Kidney (tissue), 13 donors: ENCODE measurements at regions not wholly inside any gene's neighbourhood (a gene's known extent, or its start where the extent isn't known, plus 50 kb on each side); places are given as distances from the start of the nearest gene placed in this dataset.

Experiments
- DNase-seq, 5 donors: peaks; one replicate each; pipeline ENCODE4 v3.0.0-alpha.2; 2013 to 2020
- FAIRE-seq: peaks from 2 replicates; lab custom pipeline; 2012; peaks lifted over from hg19 to GRCh38; lab: Jason Lieb, UNC
- H3K27ac ChIP-seq, 2 donors: one replicate each; pipeline ENCODE4 v1.7.0; 2013; ENCODE audit warnings: low read depth in 2 of 2, low read length in 2 of 2, inconsistent platforms in 1 of 2
- H3K27me3 ChIP-seq: one replicate; pipeline ENCODE4 v1.7.1; 2013; ENCODE audit warnings: low read length, inconsistent platforms; ENCODE audit not compliant: control insufficient read depth, insufficient read depth
- H3K36me3 ChIP-seq, 3 donors: one replicate each; pipeline versions ENCODE4 v1.7.0 to v1.7.1; 2013; ENCODE audit warnings: low read length in 3 of 3, control low read depth in 1 of 3, inconsistent platforms in 1 of 3; ENCODE audit not compliant: insufficient read depth in 3 of 3, control insufficient read depth in 2 of 3
- H3K4me1 ChIP-seq, 3 donors: one replicate each; pipeline versions ENCODE4 v1.7.0 to v1.7.1; 2013; ENCODE audit warnings: low read length in 3 of 3, inconsistent platforms in 1 of 3, low read depth in 1 of 3; ENCODE audit not compliant: control insufficient read depth in 2 of 3, insufficient read depth in 2 of 3
- H3K4me3 ChIP-seq, 3 donors: one replicate each; pipeline versions ENCODE4 v1.7.0 to v1.8.1; 2013; ENCODE audit warnings: low read length in 3 of 3, control low read depth in 1 of 3, inconsistent platforms in 1 of 3
- H3K9ac ChIP-seq, 3 donors: one replicate each; pipeline versions ENCODE4 v1.7.0 to v1.7.1; 2013; ENCODE audit warnings: low read length in 3 of 3, control low read depth in 1 of 3, inconsistent platforms in 1 of 3
- H3K9me3 ChIP-seq, 3 donors: one replicate each; pipeline versions ENCODE4 v1.7.0 to v1.7.1; 2013; ENCODE audit warnings: low read length in 3 of 3, control low read depth in 1 of 3, inconsistent platforms in 1 of 3; ENCODE audit not compliant: control insufficient read depth in 2 of 3, insufficient read depth in 1 of 3
- CTCF ChIP-seq: IDR thresholded peaks from 3 replicates; pipeline ENCODE4 v1.5.1; 2012; ENCODE audit warnings: mild to moderate bottlenecking, moderate library complexity, borderline replicate concordance; ENCODE audit not compliant: insufficient read depth; ENCODE audit errors: extremely low read depth
- intact Hi-C: fragments of 100-400 bp; cut with DNase I; formaldehyde crosslinking; loops from one replicate; pipeline ENCODE4 v1.11.1; 2022
- donor health status: control.
- donor health status: control.
- donor health status: control.
- donor health status: control.
- donor health status: control.
- donor health status: DM: yes; HTN: yes; CAD: no.
- donor health status: Normal renal cell carcinoma (clear cell type).

- Histone ChIP-seq H3K27ac (no peak overlapping the region), H3K9ac (no peak overlapping the region), H3K4me1 (no peaks in the 10 kb centered on the region), H3K9me3 (no peaks in the 10 kb centered on the region), H3K4me3 (no peak overlapping the region), H3K27me3 (no peaks in the 10 kb centered on the region), H3K36me3 (no peaks in the 10 kb centered on the region)
- DNase-seq = no peak
- no peak for FAIRE-seq
- no peak for TF ChIP-seq CTCF
- intact Hi-C loops = no loop called here
Observed at GRCh38 chr10:129380279-129380678, 86.8 kb upstream of the MGMT start.

GRCh38 chr10:129381741-129382140, 85.3 kb upstream of the MGMT start:
- DNase-seq (no peak), FAIRE-seq (no peak)

GRCh38 chr10:129382401-129382800, 84.6 kb upstream of the MGMT start:
- no peak overlapping the region for H3K9ac ChIP-seq
- H3K36me3 ChIP-seq = no peaks in the 10 kb centered on the region
- no peak overlapping the region for H3K4me3 ChIP-seq
- DNase-seq = no peak
- no peak for TF ChIP-seq CTCF
- FAIRE-seq = no peak
- no peaks in the 10 kb centered on the region for H3K9me3 ChIP-seq
- no peaks in the 10 kb centered on the region for H3K4me1 ChIP-seq
- no peak overlapping the region for H3K27ac ChIP-seq
- intact Hi-C loops = no loop called here
- H3K27me3 ChIP-seq = no peaks in the 10 kb centered on the region

More at GRCh38 chr10:129381741-129382140, 85.3 kb upstream of the MGMT start:
- H3K9ac ChIP-seq = no peak overlapping the region
- H3K4me3 ChIP-seq = no peak overlapping the region
- no peaks in the 10 kb centered on the region for H3K36me3 ChIP-seq
- intact Hi-C loops = no loop called here
- H3K27ac ChIP-seq = no peak overlapping the region
- H3K9me3 ChIP-seq = no peaks in the 10 kb centered on the region
- H3K4me1 ChIP-seq = no peaks in the 10 kb centered on the region
- no peaks in the 10 kb centered on the region for H3K27me3 ChIP-seq
- no peak for TF ChIP-seq CTCF

DNA sequence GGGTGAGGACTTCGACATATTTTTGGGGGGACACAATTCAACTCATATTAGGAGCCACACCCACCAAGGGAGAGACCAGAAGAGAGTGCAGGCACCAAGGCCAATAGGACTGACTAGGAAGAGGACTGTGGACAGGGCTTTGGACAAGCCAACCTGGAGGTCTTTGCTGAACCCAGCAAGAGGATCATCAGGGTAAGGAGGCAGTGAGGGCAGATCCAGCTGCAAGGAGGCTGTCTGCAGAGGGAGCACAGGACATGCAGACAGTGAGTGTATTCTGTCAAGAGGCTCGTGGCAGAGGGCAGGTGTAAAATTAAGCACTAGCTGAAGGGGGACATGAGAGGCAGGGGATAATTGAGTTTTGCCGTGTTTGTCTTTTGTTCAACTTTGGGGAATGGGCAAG, 83.4 kb upstream of the MGMT start:
- DNase-seq = no peak
- Histone ChIP-seq H3K36me3 (no peaks in the 10 kb centered on the region), H3K9ac (no peak overlapping the region), H3K4me1 (no peaks in the 10 kb centered on the region), H3K4me3 (no peak overlapping the region), H3K27ac (no peak overlapping the region), H3K9me3 (no peaks in the 10 kb centered on the region), H3K27me3 (no peaks in the 10 kb centered on the region)
- intact Hi-C loops = no loop called here
- FAIRE-seq = no peak
- TF ChIP-seq CTCF = no peak
